Upper lobe of left lung (tissue), 4 donors: ENCODE measurements at regions not wholly inside any gene's neighbourhood (a gene's known extent, or its start where the extent isn't known, plus 50 kb on each side); places are given as distances from the start of the nearest gene placed in this dataset.

Experiments
- EP300 ChIP-seq, 4 donors: sonication (generic); formaldehyde crosslinking; IDR thresholded peaks; one replicate each; pipeline ENCODE4 v1.5.1; 2017; ENCODE audit warnings: antibody characterized with exemption in 4 of 4, control low read depth in 2 of 4
- POLR2A ChIP-seq, 4 donors: fragments of 450-650 bp; IDR thresholded peaks; one replicate each; pipeline ENCODE4 v1.5.1; 2016 to 2017; ENCODE audit warnings: antibody characterized with exemption in 4 of 4, mild to moderate bottlenecking in 2 of 4
- POLR2AphosphoS5 ChIP-seq, 2 donors: sonication (generic); formaldehyde crosslinking; IDR thresholded peaks; one replicate each; pipeline ENCODE4 v1.5.1; 2017; ENCODE audit warnings: antibody characterized with exemption in 2 of 2
- TF ChIP-seq, protein P1 (sequence below), 6 experiments: fragments of 450-650 bp in 4 of 6; fragments of 200-600 bp in 2 of 6; sonication (generic) in 2 of 6; IDR thresholded peaks; one replicate each; pipeline ENCODE4 v1.5.1; 2016 to 2019; ENCODE audit warnings: antibody characterized with exemption in 6 of 6

DNA sequence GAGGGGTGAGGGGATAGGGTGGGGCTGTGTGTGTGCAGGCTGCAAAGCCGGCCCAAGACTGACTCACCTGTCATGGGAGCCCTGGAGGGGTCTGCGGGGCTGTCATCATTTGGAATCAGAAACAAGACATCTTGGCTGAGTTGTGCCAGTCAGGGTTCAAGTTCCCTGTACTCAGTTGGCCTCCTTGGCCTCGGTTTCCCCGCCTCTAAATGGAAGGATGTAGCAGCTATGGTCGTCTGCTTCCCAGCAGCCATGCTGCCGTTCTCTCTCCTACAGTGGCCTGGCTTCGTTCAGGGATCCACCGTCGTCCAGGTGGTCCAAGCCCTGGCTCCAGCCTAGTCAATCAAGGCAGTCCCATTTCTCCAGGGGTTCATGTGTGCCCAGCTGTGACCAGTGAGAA is 83.6 kb upstream of the PMEPA1 start:
- TF ChIP-seq, protein P1, sequence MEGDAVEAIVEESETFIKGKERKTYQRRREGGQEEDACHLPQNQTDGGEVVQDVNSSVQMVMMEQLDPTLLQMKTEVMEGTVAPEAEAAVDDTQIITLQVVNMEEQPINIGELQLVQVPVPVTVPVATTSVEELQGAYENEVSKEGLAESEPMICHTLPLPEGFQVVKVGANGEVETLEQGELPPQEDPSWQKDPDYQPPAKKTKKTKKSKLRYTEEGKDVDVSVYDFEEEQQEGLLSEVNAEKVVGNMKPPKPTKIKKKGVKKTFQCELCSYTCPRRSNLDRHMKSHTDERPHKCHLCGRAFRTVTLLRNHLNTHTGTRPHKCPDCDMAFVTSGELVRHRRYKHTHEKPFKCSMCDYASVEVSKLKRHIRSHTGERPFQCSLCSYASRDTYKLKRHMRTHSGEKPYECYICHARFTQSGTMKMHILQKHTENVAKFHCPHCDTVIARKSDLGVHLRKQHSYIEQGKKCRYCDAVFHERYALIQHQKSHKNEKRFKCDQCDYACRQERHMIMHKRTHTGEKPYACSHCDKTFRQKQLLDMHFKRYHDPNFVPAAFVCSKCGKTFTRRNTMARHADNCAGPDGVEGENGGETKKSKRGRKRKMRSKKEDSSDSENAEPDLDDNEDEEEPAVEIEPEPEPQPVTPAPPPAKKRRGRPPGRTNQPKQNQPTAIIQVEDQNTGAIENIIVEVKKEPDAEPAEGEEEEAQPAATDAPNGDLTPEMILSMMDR (IDR thresholded peaks at IDR 0.05) = no peak
- TF ChIP-seq EP300 (IDR thresholded peaks at IDR 0.05) (no peak), POLR2A (IDR thresholded peaks at IDR 0.05) (no peak), POLR2AphosphoS5 (IDR thresholded peaks at IDR 0.05) (no peak)
